ENCODE measurements at regions not wholly inside any gene's neighbourhood (a gene's known extent, or its start where the extent isn't known, plus 50 kb on each side); places are given as distances from the start of the nearest gene placed in this dataset.
"Not testable (repeated sequence)": the region's sequence is repeated elsewhere in the genome, so short reads cannot be mapped to it uniquely, and the experiment has no call there.

GRCh38 chr18:70689765-70690164, 400.9 kb downstream of the SOCS6 start:
- not testable (repeated sequence) for TF ChIP-seq CTCF, POLR2A (IDR thresholded peaks at IDR 0.05)

Measured in right lobe of liver (tissue), 4 donors.